CD4-positive, alpha-beta T cell treated with Interleukin-4 for 1 hour (primary cell): ENCODE measurements at regions not wholly inside any gene's neighbourhood (a gene's known extent, or its start where the extent isn't known, plus 50 kb on each side); places are given as distances from the start of the nearest gene placed in this dataset.

Experiments used
- DNase-seq, 2 donors: peaks; one replicate each; pipeline ENCODE4 v3.0.0-alpha.2; 2020 to 2022

DNA sequence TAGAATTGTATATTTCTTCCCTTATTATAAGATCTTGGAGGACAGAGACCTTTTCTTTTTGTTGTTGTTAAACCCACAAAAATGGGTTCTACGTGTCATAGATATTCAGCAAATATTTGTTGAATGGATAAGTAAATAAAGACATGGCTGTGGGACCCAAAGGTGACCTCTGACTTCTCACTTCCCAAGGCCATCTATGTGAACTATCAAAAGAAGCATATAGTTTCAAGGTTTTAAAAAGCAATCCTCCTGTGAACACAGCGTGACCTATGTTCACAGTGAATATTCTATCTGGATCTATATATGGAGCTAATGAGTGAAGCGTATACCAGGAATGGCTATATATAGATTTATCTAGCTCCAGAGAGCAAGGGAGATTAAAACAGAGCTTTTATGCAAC lies 312.8 kb upstream of the C11orf87 start:
- no peak for DNase-seq

GRCh38 chr11:109109571-109110315 lies 312.2 kb upstream of the C11orf87 start:
- DNase-seq: no peak

GRCh38 chr11:109112261-109112660 lies 309.7 kb upstream of the C11orf87 start:
- DNase-seq: no peak

- DNase-seq: no peak
These were observed 309.1 kb upstream of the C11orf87 start for GRCh38 chr11:109112821-109113280.

DNA sequence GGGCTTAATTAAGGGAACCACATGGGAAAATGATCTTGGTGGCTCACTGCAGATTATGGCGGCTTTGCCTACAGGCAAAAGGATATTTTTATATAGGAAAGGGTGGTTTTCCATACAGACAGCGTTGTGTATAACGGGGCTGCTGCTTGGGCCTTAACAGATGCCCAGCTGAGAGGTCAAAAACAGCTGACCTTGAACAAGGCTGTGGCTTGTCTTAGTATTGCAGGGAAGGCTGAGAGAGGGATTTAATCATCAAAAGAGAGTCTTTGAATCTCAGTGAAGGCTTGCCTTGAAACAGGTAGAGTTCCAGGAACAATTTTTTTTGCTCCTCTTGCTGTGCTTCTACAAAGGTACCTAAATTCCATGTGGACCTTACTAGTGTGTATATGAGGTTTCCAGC lies 301.6 kb upstream of the C11orf87 start:
- DNase-seq: no peak

GRCh38 chr11:109121173-109121932 lies 300.6 kb upstream of the C11orf87 start:
- DNase-seq: no peak

- DNase-seq: no peak
These were observed 297.9 kb upstream of the C11orf87 start for GRCh38 chr11:109123816-109124787.

DNA sequence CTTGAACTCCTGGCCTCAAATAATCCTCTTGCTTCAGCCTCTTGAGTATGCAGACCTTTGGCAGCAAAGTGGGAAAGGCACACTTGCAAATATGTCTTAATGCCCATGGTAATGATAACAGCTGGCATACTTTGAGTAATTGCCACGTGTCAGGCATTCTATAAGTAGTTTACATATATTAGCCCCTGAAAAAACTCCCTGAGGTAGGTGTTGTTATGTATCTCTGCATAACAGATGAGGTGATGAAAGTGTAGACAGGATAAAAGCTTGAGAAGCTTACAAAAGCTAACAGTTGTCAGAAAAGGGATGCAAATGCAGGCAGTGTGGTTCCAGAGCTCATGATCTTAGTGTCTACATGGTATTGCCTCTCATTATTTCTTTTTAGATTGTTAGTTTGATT lies 291.1 kb upstream of the C11orf87 start:
- no peak for DNase-seq

- no peak for DNase-seq
These were observed 289.5 kb upstream of the C11orf87 start for GRCh38 chr11:109132539-109132938.

GRCh38 chr11:109133159-109133558 lies 288.8 kb upstream of the C11orf87 start:
- DNase-seq: no peak

GRCh38 chr11:109135627-109136026 lies 286.4 kb upstream of the C11orf87 start:
- no peak for DNase-seq

GRCh38 chr11:109138196-109138595 lies 283.8 kb upstream of the C11orf87 start:
- no peak for DNase-seq

DNA sequence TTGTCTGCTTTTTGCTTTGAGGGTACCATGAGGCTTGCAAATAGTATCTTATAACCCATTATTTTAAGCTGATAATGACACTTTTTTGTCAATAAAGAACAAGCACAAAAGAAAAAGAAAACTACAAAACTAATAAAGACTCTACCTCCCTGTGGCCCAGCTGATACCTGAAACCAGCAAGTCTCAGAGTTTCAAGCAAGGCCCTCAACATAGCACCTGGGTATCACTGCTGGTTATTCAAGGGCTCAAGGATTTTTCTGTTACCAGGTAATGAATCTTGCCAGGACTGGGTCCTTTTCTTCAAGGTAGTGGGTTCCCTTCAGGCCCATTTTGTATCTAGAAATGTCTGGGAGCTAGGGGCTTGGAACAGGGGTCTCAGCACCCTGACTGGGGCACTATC lies 281.6 kb upstream of the C11orf87 start:
- no peak for DNase-seq

- no peak for DNase-seq
These were observed 281.0 kb upstream of the C11orf87 start for GRCh38 chr11:109140857-109141515.

GRCh38 chr11:109145287-109145686 lies 276.7 kb upstream of the C11orf87 start:
- DNase-seq: no peak

GRCh38 chr11:109147726-109148125 lies 274.3 kb upstream of the C11orf87 start:
- no peak for DNase-seq

DNA sequence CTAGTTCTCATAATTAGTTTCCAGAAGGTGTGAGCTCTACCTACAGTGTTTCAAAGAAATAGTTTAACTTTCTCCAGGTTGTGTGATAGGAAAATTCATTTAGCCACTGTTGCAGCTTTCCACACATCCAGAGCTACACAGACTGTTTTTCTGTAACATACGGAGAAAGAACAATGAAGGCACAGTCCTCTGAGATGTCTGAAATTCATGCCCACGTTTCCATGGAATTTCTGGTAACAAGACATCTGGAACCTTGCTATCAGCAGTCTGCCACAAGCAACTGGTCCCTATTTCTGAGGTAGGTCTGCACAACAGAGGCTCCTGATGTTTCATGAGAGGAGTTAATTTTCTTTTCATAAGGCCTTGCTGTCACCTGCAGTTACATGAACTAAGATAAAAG lies 273.3 kb upstream of the C11orf87 start:
- DNase-seq: no peak

GRCh38 chr11:109150581-109150980 lies 271.4 kb upstream of the C11orf87 start:
- no peak for DNase-seq

DNA sequence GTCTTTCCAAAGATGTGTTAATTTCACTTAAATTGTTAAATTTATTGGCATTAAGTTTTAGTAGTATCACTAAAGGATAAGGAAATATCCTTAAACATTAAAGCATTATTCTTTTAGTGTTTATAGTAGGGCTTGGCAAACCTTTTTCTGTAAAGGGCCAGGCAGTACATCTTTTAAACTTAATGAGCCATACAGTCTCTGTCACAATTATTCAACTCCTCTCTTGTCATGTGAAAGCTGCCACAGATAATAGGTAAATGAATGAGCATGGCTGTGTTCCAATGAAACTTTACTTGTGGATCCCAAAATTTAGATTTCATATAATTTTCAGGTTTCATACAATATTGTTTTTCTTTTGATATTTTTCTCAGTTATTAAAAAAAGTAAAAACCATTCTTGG lies 268.2 kb upstream of the C11orf87 start:
- DNase-seq: no peak

DNA sequence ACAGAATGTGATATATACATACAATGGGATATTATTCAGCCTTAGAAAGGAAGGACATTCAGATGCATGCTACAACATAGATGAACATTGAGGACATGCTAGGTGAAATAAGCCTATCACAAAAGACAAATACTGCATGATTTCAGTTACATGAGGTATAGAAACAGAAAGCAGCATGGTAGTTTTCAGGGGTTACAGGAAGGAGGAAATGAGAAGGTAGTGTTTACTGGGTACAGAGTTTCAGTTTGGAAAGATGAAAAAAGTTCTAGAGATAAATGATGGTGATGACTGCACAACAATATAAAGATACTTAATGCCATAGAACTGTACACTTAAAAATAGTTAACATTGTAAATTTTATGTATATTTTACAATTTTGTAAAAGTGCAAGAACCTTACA lies 266.7 kb upstream of the C11orf87 start:
- DNase-seq: no peak

DNA sequence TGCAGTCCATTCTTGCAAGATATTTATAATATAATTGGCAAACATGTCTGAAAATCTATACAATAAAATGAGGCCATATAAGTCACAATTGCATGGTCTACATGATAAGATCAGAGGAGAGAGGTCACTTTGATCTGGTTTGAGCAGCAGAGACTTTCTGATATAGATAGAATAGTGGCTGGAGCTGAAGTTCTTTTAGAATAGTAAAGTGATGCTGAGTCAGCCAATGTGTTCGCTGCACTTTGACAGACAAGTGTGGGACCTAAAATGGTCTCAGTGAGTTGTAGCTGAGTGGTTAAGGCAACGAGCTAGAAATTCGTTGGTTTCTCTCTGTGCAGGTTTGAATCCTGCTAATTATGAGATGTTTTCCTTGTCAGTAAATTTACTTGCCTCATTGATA lies 257.0 kb upstream of the C11orf87 start:
- DNase-seq: no peak

DNA sequence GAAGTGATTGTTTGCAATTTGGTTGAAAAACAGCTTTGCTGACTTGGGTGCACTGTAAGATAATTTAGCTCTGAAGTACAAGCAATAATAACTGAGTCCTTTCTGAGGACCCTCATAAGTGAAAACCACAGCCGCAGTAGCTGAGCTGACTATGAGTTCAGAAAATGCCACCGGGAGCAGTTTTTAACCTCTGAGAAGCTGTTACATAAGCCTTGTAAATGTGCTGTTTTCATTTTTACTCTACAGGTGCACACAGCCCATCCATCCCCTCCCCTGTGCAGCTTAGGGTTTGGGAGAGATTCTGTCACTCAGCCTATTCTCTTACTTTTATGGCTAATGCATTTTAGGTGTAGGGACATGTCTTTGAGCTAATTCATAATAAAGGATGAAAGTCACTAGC lies 255.5 kb upstream of the C11orf87 start:
- DNase-seq: no peak

DNA sequence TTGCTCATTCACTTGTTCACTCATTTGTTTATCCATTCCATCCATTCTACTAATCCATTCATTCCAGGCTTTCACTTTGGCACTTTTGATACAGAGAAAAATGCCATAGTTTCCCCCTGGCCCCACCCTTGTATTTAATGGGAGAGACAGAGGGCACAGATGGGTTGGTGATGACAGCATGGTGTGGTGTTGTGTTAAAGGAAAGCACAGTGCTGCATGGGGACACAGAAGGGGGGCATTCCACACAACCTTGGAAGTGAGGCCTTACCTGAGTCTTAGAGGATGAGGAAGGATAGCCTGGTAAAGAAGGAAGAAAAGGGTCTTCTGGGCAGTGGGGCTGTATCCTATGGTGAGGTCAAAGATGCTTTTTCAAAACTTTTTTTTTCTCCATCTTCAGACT lies 248.5 kb upstream of the C11orf87 start:
- DNase-seq: no peak
